Vagina (tissue), 2 donors: ENCODE measurements at regions not wholly inside any gene's neighbourhood (a gene's known extent, or its start where the extent isn't known, plus 50 kb on each side); places are given as distances from the start of the nearest gene placed in this dataset.

ENCODE experiments used
- POLR2A ChIP-seq, 2 donors: fragments of 450-650 bp; IDR thresholded peaks; one replicate each; pipeline ENCODE4 v1.6.1; 2017; ENCODE audit warnings: antibody characterized with exemption in 2 of 2, mild to moderate bottlenecking in 2 of 2, moderate library complexity in 2 of 2
- POLR2AphosphoS5 ChIP-seq, 2 donors: sonication (generic); formaldehyde crosslinking; IDR thresholded peaks; one replicate each; pipeline ENCODE4 v1.9.0; 2017; ENCODE audit warnings: antibody characterized with exemption in 2 of 2, mild to moderate bottlenecking in 2 of 2, low read depth in 1 of 2; ENCODE audit not compliant: insufficient read depth in 1 of 2
- TF ChIP-seq, protein P1 (sequence below), 3 experiments: fragments of 450-650 bp in 2 of 3; fragments of 200-600 bp in 1 of 3; sonication (generic) in 1 of 3; IDR thresholded peaks; one replicate each; pipeline ENCODE4 v1.5.1; 2017 to 2019; ENCODE audit warnings: antibody characterized with exemption in 3 of 3, mild to moderate bottlenecking in 2 of 3, moderate library complexity in 2 of 3

DNA sequence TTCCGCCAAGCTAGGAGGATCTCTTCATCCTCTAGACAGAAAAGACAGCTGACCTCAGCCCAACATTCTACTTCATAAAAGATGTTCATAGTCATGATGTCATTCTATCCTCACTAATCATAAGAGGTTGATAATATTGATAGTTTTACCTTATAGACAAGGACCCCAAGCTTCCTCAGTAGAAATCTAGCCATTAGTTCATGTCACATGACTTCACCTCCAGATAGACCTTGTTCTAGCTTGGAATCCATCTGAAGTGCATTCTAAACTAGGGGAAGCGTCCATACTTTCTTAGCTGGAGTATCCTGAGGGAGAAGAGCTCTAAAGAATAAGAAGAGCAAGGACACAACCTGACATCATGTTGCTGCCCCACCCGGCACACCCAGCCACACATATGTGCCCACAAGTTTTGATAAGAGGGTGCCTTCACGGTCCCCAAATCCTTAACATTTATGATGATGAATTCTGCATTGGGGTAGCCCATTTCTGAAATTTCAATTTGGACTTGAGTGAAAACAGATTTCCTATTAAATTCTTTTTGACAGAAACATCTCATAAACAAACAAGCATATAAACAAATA, 292.5 kb upstream of the STXBP5 start:
- TF ChIP-seq, protein P1, sequence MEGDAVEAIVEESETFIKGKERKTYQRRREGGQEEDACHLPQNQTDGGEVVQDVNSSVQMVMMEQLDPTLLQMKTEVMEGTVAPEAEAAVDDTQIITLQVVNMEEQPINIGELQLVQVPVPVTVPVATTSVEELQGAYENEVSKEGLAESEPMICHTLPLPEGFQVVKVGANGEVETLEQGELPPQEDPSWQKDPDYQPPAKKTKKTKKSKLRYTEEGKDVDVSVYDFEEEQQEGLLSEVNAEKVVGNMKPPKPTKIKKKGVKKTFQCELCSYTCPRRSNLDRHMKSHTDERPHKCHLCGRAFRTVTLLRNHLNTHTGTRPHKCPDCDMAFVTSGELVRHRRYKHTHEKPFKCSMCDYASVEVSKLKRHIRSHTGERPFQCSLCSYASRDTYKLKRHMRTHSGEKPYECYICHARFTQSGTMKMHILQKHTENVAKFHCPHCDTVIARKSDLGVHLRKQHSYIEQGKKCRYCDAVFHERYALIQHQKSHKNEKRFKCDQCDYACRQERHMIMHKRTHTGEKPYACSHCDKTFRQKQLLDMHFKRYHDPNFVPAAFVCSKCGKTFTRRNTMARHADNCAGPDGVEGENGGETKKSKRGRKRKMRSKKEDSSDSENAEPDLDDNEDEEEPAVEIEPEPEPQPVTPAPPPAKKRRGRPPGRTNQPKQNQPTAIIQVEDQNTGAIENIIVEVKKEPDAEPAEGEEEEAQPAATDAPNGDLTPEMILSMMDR (IDR thresholded peaks at IDR 0.05): no peak
- TF ChIP-seq POLR2A (IDR thresholded peaks at IDR 0.05) (no peak), POLR2AphosphoS5 (IDR thresholded peaks at IDR 0.05; ENCODE audit: insufficient read depth in 1 of 2, low read depth in 1 of 2) (no peak)
